ENCODE measurements at regions not wholly inside any gene's neighbourhood (a gene's known extent, or its start where the extent isn't known, plus 50 kb on each side); places are given as distances from the start of the nearest gene placed in this dataset.

- no peak for DNase-seq (ENCODE audit: low spot score in 2 of 2)
- no peak for TF ChIP-seq CTCF (IDR thresholded peaks at IDR 0.05)
- no peak for TF ChIP-seq POLR2A (IDR thresholded peaks at IDR 0.05)
- no peak for TF ChIP-seq EP300 (IDR thresholded peaks at IDR 0.05)
- TF ChIP-seq POLR2AphosphoS5 (IDR thresholded peaks at IDR 0.05), result no peak
- Histone ChIP-seq H3K4me1 (no peaks in the 10 kb centered on the region), H3K36me3 (no peaks in the 10 kb centered on the region), H3K9me3 (no peaks in the 10 kb centered on the region), H3K4me3 (no peak overlapping the region), H3K27me3 (peaks cover 36% of the 10 kb centered on the region), H3K27ac (no peak overlapping the region)
- 28% methylated on average over 9 of the region's 9 CpGs for WGBS
These were observed 51.1 kb upstream of the TCL1A start for GRCh38 chr14:95765051-95765450.

DNA sequence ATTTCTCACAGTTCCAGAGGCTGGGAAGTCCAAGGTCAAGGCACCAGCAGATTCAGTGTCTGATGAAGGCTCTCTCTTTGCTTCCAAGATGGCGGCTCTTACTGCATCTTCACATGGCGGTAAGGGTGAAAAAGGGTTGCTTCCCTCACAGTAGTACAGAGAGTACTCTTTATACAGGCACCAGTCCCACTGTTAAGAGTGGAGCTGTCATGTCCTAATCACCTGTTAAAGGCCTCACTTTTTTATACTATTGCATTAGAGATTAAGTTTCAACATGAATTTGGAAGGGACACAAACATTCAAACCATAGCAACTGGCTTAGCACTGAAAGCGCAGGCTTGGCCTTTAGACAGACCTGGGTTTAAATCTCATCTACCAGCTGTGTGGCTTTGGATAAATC is 50.0 kb upstream of the TCL1A start:
- DNase-seq (ENCODE audit: low spot score in 2 of 2), result no peak
- no peak for TF ChIP-seq POLR2A (IDR thresholded peaks at IDR 0.05)
- TF ChIP-seq EP300 (IDR thresholded peaks at IDR 0.05), result no peak
- Histone ChIP-seq H3K9me3 (no peaks in the 10 kb centered on the region), H3K4me3 (no peak overlapping the region), H3K4me1 (no peaks in the 10 kb centered on the region), H3K36me3 (no peaks in the 10 kb centered on the region), H3K27me3 (peaks cover 33% of the 10 kb centered on the region), H3K27ac (no peak overlapping the region)
- 94% methylated on average over 3 of the region's 3 CpGs for WGBS
